IMR-90 (cell line): ENCODE measurements at regions not wholly inside any gene's neighbourhood (a gene's known extent, or its start where the extent isn't known, plus 50 kb on each side); places are given as distances from the start of the nearest gene placed in this dataset.

Source experiments
- ATAC-seq: fragments of 200-7000 bp; cut with Tn5 transposase; 2 replicates; pipeline ENCODE4 v1.9.1; 2020; ENCODE audit warnings: low read depth, mild to moderate bottlenecking, moderate library complexity
- BruUV-seq: library from RNA; stranded (reverse); fragments of 400-500 nt; replicated peaks from 2 replicates; lab custom pipeline; 2021; lab: Mats Ljungman, UMichigan
- CTCF ChIA-PET: fragments of 300-600 bp; formaldehyde crosslinking; extraction: SDS; loops from one replicate; lab custom pipeline; 2021; ENCODE audit warnings: antibody characterized with exemption; lab: Yijun Ruan, JAX
- POLR2A ChIA-PET: fragments of 300-600 bp; sonication (Branson Sonifier 250); formaldehyde crosslinking; loops from one replicate; lab custom pipeline; 2022; ENCODE audit warnings: antibody characterized with exemption; ENCODE audit not compliant: unreplicated experiment; lab: Charles Lee
- DNase-seq: peaks from one replicate; pipeline ENCODE4 v3.0.0; 2013
- H2AFZ ChIP-seq: replicated peaks from 2 replicates; pipeline ENCODE3; 2013; ENCODE audit warnings: low read length, mild to moderate bottlenecking; ENCODE audit not compliant: poor library complexity
- H2AK5ac ChIP-seq: 2 replicates; pipeline ENCODE4 v1.6.1; 2013; ENCODE audit warnings: low read depth, low read length, inconsistent platforms
- H2AK9ac ChIP-seq: replicated peaks from 2 replicates; pipeline ENCODE3; 2013; ENCODE audit warnings: mild to moderate bottlenecking, low read depth, low read length, moderate library complexity; ENCODE audit not compliant: poor library complexity
- H2BK120ac ChIP-seq: 2 replicates; pipeline ENCODE4 v1.6.1; 2013; ENCODE audit warnings: low read depth, low read length, inconsistent platforms
- H2BK15ac ChIP-seq: 3 replicates; pipeline ENCODE4 v1.6.1; 2013; ENCODE audit warnings: low read depth, low read length, inconsistent platforms
- H2BK20ac ChIP-seq: 2 replicates; pipeline ENCODE4 v1.6.1; 2013; ENCODE audit warnings: low read depth, mild to moderate bottlenecking, inconsistent platforms, low read length, moderate library complexity
- H2BK5ac ChIP-seq: 2 replicates; pipeline ENCODE4 v1.6.1; 2013; ENCODE audit warnings: mild to moderate bottlenecking, low read depth, low read length, inconsistent platforms; ENCODE audit not compliant: poor library complexity, severe bottlenecking
- H3K14ac ChIP-seq: replicated peaks from 2 replicates; pipeline ENCODE4 v1.6.1; 2013; ENCODE audit warnings: low read depth, low read length, inconsistent platforms
- H3K18ac ChIP-seq: 2 replicates; pipeline ENCODE4 v1.6.1; 2013; ENCODE audit warnings: low read depth, low read length, control low read depth
- H3K23ac ChIP-seq: 2 replicates; pipeline ENCODE4 v1.6.1; 2013; ENCODE audit warnings: low read depth, low read length, inconsistent platforms
- H3K27ac ChIP-seq: 2 replicates; pipeline ENCODE4 v1.5.1; 2013; ENCODE audit warnings: mild to moderate bottlenecking, control low read depth, low read length; ENCODE audit not compliant: insufficient read depth
- H3K27me3 ChIP-seq: 2 replicates; pipeline ENCODE4 v1.6.1; 2013; ENCODE audit warnings: low read length; ENCODE audit not compliant: control insufficient read depth, insufficient read depth
- H3K36me3 ChIP-seq: 2 replicates; pipeline ENCODE4 v1.6.1; 2013; ENCODE audit warnings: low read length, mixed read lengths; ENCODE audit not compliant: control insufficient read depth, insufficient read depth
- H3K4ac ChIP-seq: 2 replicates; pipeline ENCODE4 v1.6.1; 2013; ENCODE audit warnings: low read depth, low read length, inconsistent platforms
- H3K4me1 ChIP-seq: 2 replicates; pipeline ENCODE4 v1.6.1; 2013; ENCODE audit warnings: low read length, mixed read lengths; ENCODE audit not compliant: control insufficient read depth, insufficient read depth
- H3K4me2 ChIP-seq: 2 replicates; pipeline ENCODE4 v1.6.1; 2013; ENCODE audit warnings: low read depth, mild to moderate bottlenecking, control low read depth, low read length, moderate library complexity
- H3K4me3 ChIP-seq: 2 replicates; pipeline ENCODE4 v1.5.1; 2013; ENCODE audit warnings: low read depth, mild to moderate bottlenecking, control low read depth, low read length, moderate library complexity; ENCODE audit not compliant: insufficient read depth
- H3K56ac ChIP-seq: 2 replicates; pipeline ENCODE4 v1.6.1; 2013; ENCODE audit warnings: low read length, inconsistent platforms; ENCODE audit not compliant: insufficient read depth; ENCODE audit errors: extremely low read depth
- H3K79me1 ChIP-seq, 2 experiments: 2 replicates each; pipeline ENCODE4 v1.6.1; 2013; ENCODE audit warnings: low read length in 2 of 2, inconsistent platforms in 1 of 2, low read depth in 1 of 2
- H3K9ac ChIP-seq: 2 replicates; pipeline ENCODE4 v1.6.1; 2013; ENCODE audit warnings: low read depth, low read length, control low read depth
- H3K9me1 ChIP-seq: 2 replicates; pipeline ENCODE4 v1.6.1; 2013; ENCODE audit warnings: low read length, inconsistent platforms; ENCODE audit not compliant: insufficient read depth
- H3K9me3 ChIP-seq: 2 replicates; pipeline ENCODE4 v1.6.1; 2013; ENCODE audit warnings: low read length; ENCODE audit not compliant: control insufficient read depth, insufficient read depth
- H4K20me1 ChIP-seq: 2 replicates; pipeline ENCODE4 v1.6.1; 2013; ENCODE audit warnings: low read length, inconsistent platforms; ENCODE audit not compliant: insufficient read depth
- H4K5ac ChIP-seq: 2 replicates; pipeline ENCODE4 v1.6.1; 2013; ENCODE audit warnings: mild to moderate bottlenecking, low read depth, low read length, control low read depth
- H4K8ac ChIP-seq, 2 experiments: 2 replicates each; pipeline ENCODE4 v1.6.1; 2013; ENCODE audit warnings: low read depth in 2 of 2, low read length in 2 of 2, control low read depth in 1 of 2, inconsistent platforms in 1 of 2
- H4K91ac ChIP-seq: 2 replicates; pipeline ENCODE4 v1.6.1; 2013; ENCODE audit warnings: low read depth, low read length, inconsistent platforms; ENCODE audit not compliant: insufficient read depth
- CHD1 ChIP-seq: IDR thresholded peaks from 2 replicates; pipeline ENCODE4 v1.6.1; 2012; ENCODE audit warnings: low read depth, low read length, improper control_type of control experiment
- FOS ChIP-seq: fragments of 150-350 bp; IDR thresholded peaks from 2 replicates; pipeline ENCODE4 v1.6.1; 2016; ENCODE audit warnings: low read depth, low read length
- MXI1 ChIP-seq: IDR thresholded peaks from 2 replicates; pipeline ENCODE4 v1.6.1; 2012; ENCODE audit warnings: low read depth, mild to moderate bottlenecking, low read length, moderate library complexity, borderline replicate concordance
- RAD21 ChIP-seq: IDR thresholded peaks from 2 replicates; pipeline ENCODE4 v1.6.1; 2012; ENCODE audit warnings: low read length, improper control_type of control experiment
- RCOR1 ChIP-seq: IDR thresholded peaks from 2 replicates; pipeline ENCODE4 v1.6.1; 2012; ENCODE audit warnings: mild to moderate bottlenecking, low read length, improper control_type of control experiment; ENCODE audit not compliant: insufficient replicate concordance
- WGBS, 2 experiments: methylation state at CpG; one replicate each; pipeline versions ENCODE4 v1.1.5 to v1.1.7; 2013; ENCODE audit warnings: missing lambda C conversion rate in 2 of 2; ENCODE audit not compliant: insufficient read length in 1 of 2; ENCODE audit errors: extremely low coverage in 2 of 2; 5-methylcytosine and 5-hydroxymethylcytosine counted together
- dilution Hi-C: fragments of 300-500 bp; cut with HindIII; formaldehyde crosslinking; loops from one replicate; pipeline ENCODE4 v1.14.3; 2018; ENCODE audit warnings: low sequenced_read_pairs; ENCODE audit not compliant: unreplicated experiment
- in situ Hi-C: fragments of 300-500 bp; cut with MboI; formaldehyde crosslinking; loops from 3 replicates; pipeline ENCODE4 v1.14.3; 2019; ENCODE audit warnings: low sequenced_read_pairs, inconsistent platforms, mixed read lengths
- intact Hi-C: fragments of 100-400 bp; cut with micrococcal nuclease; formaldehyde crosslinking; loops from 2 replicates; pipeline ENCODE4 v1.10.0; 2022
- TF ChIP-seq, protein P1 (sequence below): fragments of 150-350 bp; IDR thresholded peaks from 2 replicates; pipeline ENCODE4 v1.6.1; 2016; ENCODE audit warnings: low read depth, mild to moderate bottlenecking, low read length, moderate library complexity, borderline replicate concordance

DNA sequence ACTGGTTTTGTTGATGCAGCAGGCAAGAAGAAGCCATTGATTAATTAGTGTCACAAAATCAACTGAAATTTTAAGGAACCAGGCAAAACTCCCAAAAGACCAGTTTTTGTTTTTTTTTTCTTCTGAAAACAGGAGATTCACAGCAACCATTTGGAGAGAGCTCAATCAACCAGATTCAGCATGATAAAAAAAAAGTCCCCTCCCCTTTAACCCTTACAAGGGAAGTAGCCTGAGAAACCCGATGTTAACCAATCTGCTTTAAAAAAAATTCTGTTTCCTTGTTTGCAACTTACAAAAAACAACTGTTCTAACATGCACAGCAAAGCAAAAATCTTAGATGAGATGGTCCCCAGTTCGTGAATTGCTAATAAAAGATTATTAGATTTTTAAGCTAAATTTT, 59.7 kb downstream of the HMHB1 start:
- Histone ChIP-seq H3K27ac (no peak overlapping the region), H2BK15ac (no peak overlapping the region), H2BK20ac (no peak overlapping the region), H3K56ac (no peak overlapping the region), H3K36me3 (no peaks in the 10 kb centered on the region), H3K27me3 (no peaks in the 10 kb centered on the region), H3K23ac (no peak overlapping the region; the same call in 1 of the 2 replicates), H3K4me1 (no peaks in the 10 kb centered on the region; the same call in 1 of the 2 replicates), H3K14ac (0 out of 2 replicates have a peak overlapping the region, but pooled peaks have one; percentile 29), H4K5ac (no peak overlapping the region), H2BK120ac (no peak overlapping the region), H2BK5ac (no peak overlapping the region), H2AK9ac (no peak overlapping the region), H3K4me3 (no peak overlapping the region), H3K4me2 (no peak overlapping the region), H3K9me1 (0 out of 2 replicates have a peak, but pooled peaks cover 3% of the 10 kb centered on the region), H2AFZ (no peak overlapping the region), H3K79me1 (no peaks in the 10 kb centered on the region), H2AK5ac (no peak overlapping the region), H3K9me3 (no peaks in the 10 kb centered on the region), H4K8ac (no peak overlapping the region), H3K4ac (no peak overlapping the region), H3K18ac (no peak overlapping the region), H4K91ac (no peak overlapping the region), H3K9ac (no peak overlapping the region), H4K20me1 (no peaks in the 10 kb centered on the region)
- DNase-seq = no peak
- ChIA-PET POLR2A (no interaction called here), CTCF (no interaction called here)
- intact Hi-C loops (no loop called here), dilution Hi-C loops (no loop called here), in situ Hi-C loops (no loop called here)
- WGBS, 2 experiments = no CpG with 5 or more reads among the region's 2 CpGs
- ATAC-seq = no peak
- TF ChIP-seq CHD1 (no peak), RAD21 (no peak), FOS (no peak), RCOR1 (no peak), MXI1 (no peak)
- TF ChIP-seq, protein P1, sequence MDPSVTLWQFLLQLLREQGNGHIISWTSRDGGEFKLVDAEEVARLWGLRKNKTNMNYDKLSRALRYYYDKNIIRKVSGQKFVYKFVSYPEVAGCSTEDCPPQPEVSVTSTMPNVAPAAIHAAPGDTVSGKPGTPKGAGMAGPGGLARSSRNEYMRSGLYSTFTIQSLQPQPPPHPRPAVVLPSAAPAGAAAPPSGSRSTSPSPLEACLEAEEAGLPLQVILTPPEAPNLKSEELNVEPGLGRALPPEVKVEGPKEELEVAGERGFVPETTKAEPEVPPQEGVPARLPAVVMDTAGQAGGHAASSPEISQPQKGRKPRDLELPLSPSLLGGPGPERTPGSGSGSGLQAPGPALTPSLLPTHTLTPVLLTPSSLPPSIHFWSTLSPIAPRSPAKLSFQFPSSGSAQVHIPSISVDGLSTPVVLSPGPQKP = no peak
- no TSS peak for BruUV-seq
